Nephron progenitor cell (in vitro differentiated cells): ENCODE measurements at regions not wholly inside any gene's neighbourhood (a gene's known extent, or its start where the extent isn't known, plus 50 kb on each side); places are given as distances from the start of the nearest gene placed in this dataset.
"Not testable (repeated sequence)": the region's sequence is repeated elsewhere in the genome, so short reads cannot be mapped to it uniquely, and the experiment has no call there.

Experiments used
- DNase-seq: peaks from one replicate; pipeline ENCODE4 v3.0.0; 2021
- H3K27ac Mint-ChIP-seq: 2 replicates; pipeline ENCODE4 v1.8.0; 2021; ENCODE audit warnings: mild to moderate bottlenecking, moderate library complexity, mixed read lengths
- H3K27me3 Mint-ChIP-seq: 2 replicates; pipeline ENCODE4 v1.8.0; 2021; ENCODE audit warnings: mild to moderate bottlenecking, low read depth, mixed read lengths; ENCODE audit not compliant: poor library complexity
- H3K36me3 Mint-ChIP-seq: 2 replicates; pipeline ENCODE4 v1.8.0; 2021; ENCODE audit warnings: low read depth, mixed read lengths
- H3K4me1 Mint-ChIP-seq: 2 replicates; pipeline ENCODE4 v1.8.0; 2021; ENCODE audit warnings: mixed read lengths
- H3K4me3 Mint-ChIP-seq: 2 replicates; pipeline ENCODE4 v1.8.0; 2021; ENCODE audit warnings: mild to moderate bottlenecking, moderate library complexity, mixed read lengths
- H3K9me3 Mint-ChIP-seq: 2 replicates; pipeline ENCODE4 v1.8.0; 2021; ENCODE audit warnings: mild to moderate bottlenecking, moderate library complexity, mixed read lengths
- TF ChIP-seq, protein P1 (sequence below): fragments of 200-600 bp; sonication (generic); IDR thresholded peaks from 2 replicates; pipeline ENCODE4 v1.5.0; 2021; ENCODE audit warnings: antibody characterized with exemption

DNA sequence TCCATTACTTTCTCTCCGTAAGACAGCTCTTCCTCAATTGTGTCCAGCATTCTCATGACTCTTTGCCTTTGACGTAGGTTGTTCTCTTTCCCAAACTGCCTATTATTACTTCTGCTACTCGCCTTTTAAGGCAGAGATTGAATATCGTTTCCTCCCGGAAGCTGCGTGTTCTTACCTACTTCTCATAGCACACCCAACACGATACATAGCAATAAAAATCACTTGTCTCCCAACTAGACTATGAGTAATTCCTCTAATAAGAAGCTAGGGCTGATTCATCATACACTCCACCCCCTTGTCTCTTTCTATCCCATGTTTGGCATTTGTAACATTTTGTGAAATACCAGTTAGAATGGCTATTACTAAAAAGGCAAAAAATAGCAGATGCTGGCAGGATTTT, 55.8 kb upstream of the SGIP1 start:
- TF ChIP-seq, protein P1, sequence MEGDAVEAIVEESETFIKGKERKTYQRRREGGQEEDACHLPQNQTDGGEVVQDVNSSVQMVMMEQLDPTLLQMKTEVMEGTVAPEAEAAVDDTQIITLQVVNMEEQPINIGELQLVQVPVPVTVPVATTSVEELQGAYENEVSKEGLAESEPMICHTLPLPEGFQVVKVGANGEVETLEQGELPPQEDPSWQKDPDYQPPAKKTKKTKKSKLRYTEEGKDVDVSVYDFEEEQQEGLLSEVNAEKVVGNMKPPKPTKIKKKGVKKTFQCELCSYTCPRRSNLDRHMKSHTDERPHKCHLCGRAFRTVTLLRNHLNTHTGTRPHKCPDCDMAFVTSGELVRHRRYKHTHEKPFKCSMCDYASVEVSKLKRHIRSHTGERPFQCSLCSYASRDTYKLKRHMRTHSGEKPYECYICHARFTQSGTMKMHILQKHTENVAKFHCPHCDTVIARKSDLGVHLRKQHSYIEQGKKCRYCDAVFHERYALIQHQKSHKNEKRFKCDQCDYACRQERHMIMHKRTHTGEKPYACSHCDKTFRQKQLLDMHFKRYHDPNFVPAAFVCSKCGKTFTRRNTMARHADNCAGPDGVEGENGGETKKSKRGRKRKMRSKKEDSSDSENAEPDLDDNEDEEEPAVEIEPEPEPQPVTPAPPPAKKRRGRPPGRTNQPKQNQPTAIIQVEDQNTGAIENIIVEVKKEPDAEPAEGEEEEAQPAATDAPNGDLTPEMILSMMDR: no peak
- H3K27ac Mint-ChIP-seq: no peak overlapping the region
- no peak overlapping the region for H3K4me3 Mint-ChIP-seq
- H3K36me3 Mint-ChIP-seq: peaks cover 4% of the 10 kb centered on the region
- no peak for DNase-seq
- peaks cover 23% of the 10 kb centered on the region for H3K9me3 Mint-ChIP-seq
- H3K27me3 Mint-ChIP-seq: no peaks in the 10 kb centered on the region
- no peaks in the 10 kb centered on the region for H3K4me1 Mint-ChIP-seq

DNA sequence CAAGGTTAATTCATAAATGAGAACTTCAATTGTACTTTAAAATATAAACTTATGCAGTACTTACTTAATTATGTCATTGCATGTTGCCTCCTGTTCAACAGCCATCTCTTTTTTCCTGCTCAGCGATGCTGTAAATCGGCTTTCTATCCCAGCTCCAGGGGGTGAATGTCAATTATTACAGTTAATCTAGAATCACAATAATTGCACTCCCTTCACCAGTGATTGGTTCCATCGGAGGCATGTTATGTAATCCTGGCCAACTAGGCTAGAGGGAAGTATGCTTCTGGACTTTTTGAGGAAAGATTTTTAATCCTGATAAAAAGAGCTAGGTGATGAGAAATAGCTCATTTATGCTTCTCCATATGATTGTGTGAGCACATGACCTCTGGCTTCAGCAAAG, 53.8 kb upstream of the SGIP1 start:
- DNase-seq: no peak
- H3K27me3 Mint-ChIP-seq: no peaks in the 10 kb centered on the region
- H3K4me1 Mint-ChIP-seq: no peaks in the 10 kb centered on the region
- no peak overlapping the region for H3K4me3 Mint-ChIP-seq
- no peak overlapping the region for H3K27ac Mint-ChIP-seq
- TF ChIP-seq, protein P1: no peak
- peaks cover 35% of the 10 kb centered on the region for H3K9me3 Mint-ChIP-seq
- H3K36me3 Mint-ChIP-seq: peaks cover 4% of the 10 kb centered on the region

DNA sequence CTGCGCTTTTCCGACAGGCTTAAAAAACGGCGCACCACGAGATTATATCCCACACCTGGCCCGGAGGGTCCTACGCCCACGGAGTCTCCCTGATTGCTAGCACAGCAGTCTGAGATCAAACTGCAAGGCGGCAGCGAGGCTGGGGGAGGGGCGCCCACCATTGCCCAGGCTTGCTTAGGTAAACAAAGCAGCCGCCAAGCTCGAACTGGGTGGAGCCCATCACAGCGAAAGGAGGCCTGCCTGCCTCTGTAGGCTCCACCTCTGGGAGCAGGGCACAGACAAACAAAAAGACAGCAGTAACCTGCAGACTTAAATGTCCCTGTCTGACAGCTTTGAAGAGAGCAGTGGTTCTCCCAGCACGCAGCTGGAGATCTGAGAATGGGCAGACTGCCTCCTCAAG, 52.7 kb upstream of the SGIP1 start:
- DNase-seq, H3K4me3 Mint-ChIP-seq: not testable (repeated sequence)
- peaks cover 38% of the 10 kb centered on the region for H3K9me3 Mint-ChIP-seq

More for the DNA sequence above, 52.7 kb upstream of the SGIP1 start:
- H3K27me3 Mint-ChIP-seq, H3K36me3 Mint-ChIP-seq, H3K4me1 Mint-ChIP-seq, H3K27ac Mint-ChIP-seq: not testable (repeated sequence)
